Heart left ventricle (tissue), 16 donors: ENCODE measurements at regions not wholly inside any gene's neighbourhood (a gene's known extent, or its start where the extent isn't known, plus 50 kb on each side); places are given as distances from the start of the nearest gene placed in this dataset.
"Not testable (repeated sequence)": the region's sequence is repeated elsewhere in the genome, so short reads cannot be mapped to it uniquely, and the experiment has no call there.

Source experiments
- ATAC-seq, 4 donors: fragments of 200-7000 bp; cut with Tn5 transposase; one replicate each; pipeline ENCODE4 v1.9.1; 2020 to 2022; ENCODE audit warnings: moderate library complexity in 4 of 4, mild to moderate bottlenecking in 3 of 4, moderate number of reproducible peaks in 1 of 4
- DNase-seq, 5 donors: peaks; one replicate each; pipeline ENCODE4 v3.0.0-alpha.2; 2020
- H3K27ac ChIP-seq, 12 donors: fragments of 200-600 bp; sonication (generic) in 4 of 12; one replicate each; pipeline versions ENCODE4 v1.5.0 to v1.8.0; 2016 to 2022; ENCODE audit warnings: mild to moderate bottlenecking in 2 of 12
- H3K27me3 ChIP-seq, 9 donors: fragments of 200-600 bp; sonication (generic) in 2 of 9; one replicate each; pipeline versions ENCODE4 v1.5.1 to v1.8.0; 2016 to 2022; ENCODE audit warnings: mild to moderate bottlenecking in 3 of 9
- H3K36me3 ChIP-seq, 9 donors: fragments of 200-600 bp; sonication (generic) in 2 of 9; one replicate each; pipeline versions ENCODE4 v1.5.0 to v1.8.0; 2018 to 2022; ENCODE audit warnings: mild to moderate bottlenecking in 2 of 9
- H3K4me1 ChIP-seq, 12 donors: fragments of 200-600 bp; sonication (generic) in 4 of 12; one replicate each; pipeline versions ENCODE4 v1.5.0 to v1.8.0; 2016 to 2022; ENCODE audit warnings: mild to moderate bottlenecking in 3 of 12
- H3K4me3 ChIP-seq, 12 donors: fragments of 200-600 bp; sonication (generic) in 4 of 12; one replicate each; pipeline versions ENCODE4 v1.5.0 to v1.8.0; 2017 to 2022; ENCODE audit warnings: mild to moderate bottlenecking in 9 of 12, moderate library complexity in 4 of 12
- H3K9me3 ChIP-seq, 12 donors: fragments of 200-600 bp; sonication (generic) in 4 of 12; one replicate each; pipeline versions ENCODE4 v1.5.0 to v1.8.0; 2016 to 2022; ENCODE audit warnings: mild to moderate bottlenecking in 1 of 12
- POLR2A ChIP-seq, 2 donors: fragments of 450-650 bp; IDR thresholded peaks; one replicate each; pipeline ENCODE4 v1.6.1; 2017; ENCODE audit warnings: antibody characterized with exemption in 2 of 2, mild to moderate bottlenecking in 2 of 2, moderate library complexity in 2 of 2
- WGBS, 4 donors: extraction: QIAGEN DNeasy Blood & Tissue Kit in 2 of 4; methylation state at CpG; one replicate each; pipeline versions ENCODE4 v1.1.5 to v1.1.7; 2013 to 2018; 5-methylcytosine and 5-hydroxymethylcytosine counted together
- intact Hi-C, 10 donors: fragments of 100-400 bp; cut with DNase I; formaldehyde crosslinking; loops; one replicate each; pipeline versions ENCODE4 v1.11.1 to v1.14.2; 2022
- TF ChIP-seq, protein P1 (sequence below), 12 donors: fragments of 200-600 bp; sonication (generic) in 4 of 12; IDR thresholded peaks; one replicate each; pipeline versions ENCODE4 v1.5.0 to v1.8.0; 2018 to 2022; ENCODE audit warnings: antibody characterized with exemption in 12 of 12, mild to moderate bottlenecking in 5 of 12
- donor health status: ischemic (EF 13 %, LVEDD 7.1; RV severe dilation, severe dysfunction).
- donor health status: healthy with polysubstance abuse.
- donor health status: DM: no; HTN: yes; CAD: no.
- donor health status: DM: no; HTN: no; CAD: no.
- donor health status: ischemic (EF 25% LVEDD 6.9; RV normal size, moderate dysfunction).
- donor health status: ischemic (EF 25% LVEDD 5.7; RV mildly dilated, moderate dysfunction).
- donor health status: healthy.
- donor health status: DM: yes; HTN: yes; CAD: no.
- donor health status: ischemic (EF 35%, LVEDD 5.7; RV mildly dilated, moderate dysfunction).
- donor health status: nonischemic (EF 11% LVEDD 7.7; RV severe dilation, severe dysfunction).
- donor health status: DM: yes; HTN: yes; CAD: no.
- donor health status: PGD.
- donor health status: ischemic (EF 29% LVEDD 5.4; RV normal size, mild dysfunction).
- donor health status: nonischemic (EF 23%, LVEDD 6.1; RV moderate dilation, normal function).

DNA sequence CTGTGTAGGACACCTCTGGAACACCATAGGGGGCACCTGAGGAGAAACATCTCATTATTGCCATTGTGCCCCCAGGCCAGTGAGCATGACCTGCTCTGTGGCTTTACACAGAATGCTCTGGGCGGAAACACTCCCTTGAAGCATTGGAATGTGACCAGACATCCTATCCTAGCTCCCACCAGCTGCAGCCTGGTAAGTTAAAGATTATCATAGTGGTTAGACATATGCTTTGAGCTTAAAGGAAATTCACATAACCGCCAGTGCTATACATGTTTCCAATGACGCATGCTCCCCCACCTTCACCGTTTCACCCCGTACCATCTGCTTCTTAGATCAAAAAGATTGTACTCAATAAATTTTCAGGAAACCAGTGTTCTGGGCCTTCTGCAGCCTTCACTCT lies 217.7 kb upstream of the CENPE start:
- intact Hi-C loops, result no loop called here
- Histone ChIP-seq H3K36me3 (no peaks in the 10 kb centered on the region), H3K27me3 (no peaks in the 10 kb centered on the region), H3K4me3 (no peak overlapping the region), H3K9me3 (no peaks in the 10 kb centered on the region), H3K4me1 (no peaks in the 10 kb centered on the region), H3K27ac (no peak overlapping the region)
- ATAC-seq (no peak), DNase-seq (no peak)
- 62 to 79% (median 73%) methylated on average over 5 of the region's 5 CpGs for WGBS, 4 donors
- TF ChIP-seq, protein P1, sequence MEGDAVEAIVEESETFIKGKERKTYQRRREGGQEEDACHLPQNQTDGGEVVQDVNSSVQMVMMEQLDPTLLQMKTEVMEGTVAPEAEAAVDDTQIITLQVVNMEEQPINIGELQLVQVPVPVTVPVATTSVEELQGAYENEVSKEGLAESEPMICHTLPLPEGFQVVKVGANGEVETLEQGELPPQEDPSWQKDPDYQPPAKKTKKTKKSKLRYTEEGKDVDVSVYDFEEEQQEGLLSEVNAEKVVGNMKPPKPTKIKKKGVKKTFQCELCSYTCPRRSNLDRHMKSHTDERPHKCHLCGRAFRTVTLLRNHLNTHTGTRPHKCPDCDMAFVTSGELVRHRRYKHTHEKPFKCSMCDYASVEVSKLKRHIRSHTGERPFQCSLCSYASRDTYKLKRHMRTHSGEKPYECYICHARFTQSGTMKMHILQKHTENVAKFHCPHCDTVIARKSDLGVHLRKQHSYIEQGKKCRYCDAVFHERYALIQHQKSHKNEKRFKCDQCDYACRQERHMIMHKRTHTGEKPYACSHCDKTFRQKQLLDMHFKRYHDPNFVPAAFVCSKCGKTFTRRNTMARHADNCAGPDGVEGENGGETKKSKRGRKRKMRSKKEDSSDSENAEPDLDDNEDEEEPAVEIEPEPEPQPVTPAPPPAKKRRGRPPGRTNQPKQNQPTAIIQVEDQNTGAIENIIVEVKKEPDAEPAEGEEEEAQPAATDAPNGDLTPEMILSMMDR (IDR thresholded peaks at IDR 0.05), result no peak
- TF ChIP-seq POLR2A (IDR thresholded peaks at IDR 0.05), result no peak

GRCh38 chr4:103412646-103413045 lies 214.5 kb upstream of the CENPE start:
- ATAC-seq, intact Hi-C loops, H3K4me1 ChIP-seq, H3K4me3 ChIP-seq, H3K9me3 ChIP-seq, H3K27me3 ChIP-seq, DNase-seq, H3K27ac ChIP-seq, H3K36me3 ChIP-seq: not testable (repeated sequence)
- 69 to 81% (median 76%) methylated on average over 4 of the region's 4 CpGs for WGBS, 4 donors

- TF ChIP-seq POLR2A (IDR thresholded peaks at IDR 0.05), result no peak
- TF ChIP-seq, protein P1 (IDR thresholded peaks at IDR 0.05), result no peak
Measured at GRCh38 chr4:103410386-103410785, 212.2 kb upstream of the CENPE start.

GRCh38 chr4:103405415-103405814 lies 207.3 kb upstream of the CENPE start:
- Histone ChIP-seq H3K27ac (no peak overlapping the region), H3K36me3 (no peaks in the 10 kb centered on the region), H3K9me3 (no peaks in the 10 kb centered on the region), H3K27me3 (no peaks in the 10 kb centered on the region), H3K4me1 (no peaks in the 10 kb centered on the region), H3K4me3 (no peak overlapping the region)
- no peak for DNase-seq
- ATAC-seq, result no peak
- no peak for TF ChIP-seq POLR2A (IDR thresholded peaks at IDR 0.05)
- TF ChIP-seq, protein P1 (IDR thresholded peaks at IDR 0.05), result no peak
- intact Hi-C loops, result no loop called here

More at GRCh38 chr4:103410386-103410785, 212.2 kb upstream of the CENPE start:
- no peaks in the 10 kb centered on the region for H3K4me1 ChIP-seq
- DNase-seq (no peak), ATAC-seq (no peak)
- no peak overlapping the region for H3K4me3 ChIP-seq
- intact Hi-C loops, result no loop called here
- H3K27ac ChIP-seq, result no peak overlapping the region
- H3K36me3 ChIP-seq, result no peaks in the 10 kb centered on the region
- no peaks in the 10 kb centered on the region for H3K9me3 ChIP-seq
- WGBS, 4 donors, result 68 to 74% (median 70%) methylated on average over 3 of the region's 3 CpGs
- no peaks in the 10 kb centered on the region for H3K27me3 ChIP-seq

DNA sequence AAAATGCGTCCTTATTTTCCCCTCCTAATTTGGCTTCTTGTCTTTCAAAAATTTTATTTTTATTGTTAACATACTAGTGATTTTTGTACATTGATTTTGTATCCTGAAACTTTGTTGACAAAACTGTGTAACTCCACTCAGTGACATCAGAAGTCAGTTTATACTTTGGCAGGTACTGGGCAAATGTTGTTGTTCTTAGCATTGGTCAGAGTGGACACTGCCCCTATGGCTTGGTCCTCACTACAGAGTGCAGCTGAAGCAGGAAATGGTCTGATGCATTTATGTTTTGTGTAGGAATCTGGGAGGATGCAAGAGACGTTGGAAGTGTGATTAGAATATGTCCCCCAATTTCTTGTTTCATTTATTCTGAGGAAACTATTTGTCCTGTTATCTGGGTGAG lies 205.5 kb upstream of the CENPE start:
- Histone ChIP-seq H3K9me3 (no peaks in the 10 kb centered on the region), H3K36me3 (no peaks in the 10 kb centered on the region), H3K27ac (no peak overlapping the region), H3K27me3 (no peaks in the 10 kb centered on the region), H3K4me1 (no peaks in the 10 kb centered on the region), H3K4me3 (no peak overlapping the region)
- ATAC-seq (no peak), DNase-seq (no peak)
- intact Hi-C loops, result no loop called here
- WGBS, 4 donors, result 57 to 72% (median 66%) methylated on average over 2 of the region's 2 CpGs
- TF ChIP-seq POLR2A (IDR thresholded peaks at IDR 0.05), result no peak
- TF ChIP-seq, protein P1 (IDR thresholded peaks at IDR 0.05), result no peak
